Nephron (organoid): ENCODE measurements at regions not wholly inside any gene's neighbourhood (a gene's known extent, or its start where the extent isn't known, plus 50 kb on each side); places are given as distances from the start of the nearest gene placed in this dataset.

ENCODE experiments used
- H3K27ac Mint-ChIP-seq, 3 experiments: 2 replicates each; pipeline ENCODE4 v1.8.0; 2020; ENCODE audit warnings: mixed read lengths in 3 of 3, mild to moderate bottlenecking in 2 of 3, moderate library complexity in 1 of 3
- H3K27me3 Mint-ChIP-seq: 2 replicates; pipeline ENCODE4 v1.8.0; 2021; ENCODE audit warnings: low read depth, mild to moderate bottlenecking, moderate library complexity, mixed read lengths
- H3K36me3 Mint-ChIP-seq: 2 replicates; pipeline ENCODE4 v1.8.0; 2020; ENCODE audit warnings: low read depth, mixed read lengths
- H3K4me1 Mint-ChIP-seq: 2 replicates; pipeline ENCODE4 v1.8.0; 2020; ENCODE audit warnings: mixed read lengths
- H3K4me3 Mint-ChIP-seq, 3 experiments: 2 replicates each; pipeline ENCODE4 v1.8.0; 2020; ENCODE audit warnings: mild to moderate bottlenecking in 3 of 3, mixed read lengths in 3 of 3, moderate library complexity in 2 of 3
- H3K9me3 Mint-ChIP-seq: 2 replicates; pipeline ENCODE4 v1.8.0; 2020; ENCODE audit warnings: mixed read lengths
- TF ChIP-seq, protein P1 (sequence below), 3 experiments: fragments of 200-600 bp; sonication (generic); IDR thresholded peaks; one replicate each; pipeline ENCODE4 v1.5.0; 2021; ENCODE audit warnings: antibody characterized with exemption in 3 of 3; ENCODE audit not compliant: unreplicated experiment in 3 of 3

DNA sequence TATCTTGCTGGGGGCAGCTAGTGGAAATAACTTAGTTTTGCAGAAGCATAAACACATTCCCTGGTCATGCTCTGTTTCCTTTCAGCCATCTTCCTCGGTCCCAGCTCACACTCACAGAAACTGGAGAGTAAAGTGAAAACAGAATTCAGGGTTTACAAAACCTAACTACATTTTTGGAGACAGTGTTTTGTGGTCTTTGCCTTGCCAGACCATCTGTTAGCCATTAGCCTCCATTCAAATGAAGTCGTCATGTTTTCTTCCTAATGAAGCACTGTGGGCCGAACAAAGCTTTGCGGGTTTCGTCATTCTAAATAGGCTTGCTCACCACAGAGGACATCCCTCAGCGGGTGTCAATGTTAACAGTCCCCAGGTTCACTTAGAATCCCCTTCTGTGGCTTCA, 214.6 kb upstream of the TMEM72 start:
- TF ChIP-seq, protein P1, sequence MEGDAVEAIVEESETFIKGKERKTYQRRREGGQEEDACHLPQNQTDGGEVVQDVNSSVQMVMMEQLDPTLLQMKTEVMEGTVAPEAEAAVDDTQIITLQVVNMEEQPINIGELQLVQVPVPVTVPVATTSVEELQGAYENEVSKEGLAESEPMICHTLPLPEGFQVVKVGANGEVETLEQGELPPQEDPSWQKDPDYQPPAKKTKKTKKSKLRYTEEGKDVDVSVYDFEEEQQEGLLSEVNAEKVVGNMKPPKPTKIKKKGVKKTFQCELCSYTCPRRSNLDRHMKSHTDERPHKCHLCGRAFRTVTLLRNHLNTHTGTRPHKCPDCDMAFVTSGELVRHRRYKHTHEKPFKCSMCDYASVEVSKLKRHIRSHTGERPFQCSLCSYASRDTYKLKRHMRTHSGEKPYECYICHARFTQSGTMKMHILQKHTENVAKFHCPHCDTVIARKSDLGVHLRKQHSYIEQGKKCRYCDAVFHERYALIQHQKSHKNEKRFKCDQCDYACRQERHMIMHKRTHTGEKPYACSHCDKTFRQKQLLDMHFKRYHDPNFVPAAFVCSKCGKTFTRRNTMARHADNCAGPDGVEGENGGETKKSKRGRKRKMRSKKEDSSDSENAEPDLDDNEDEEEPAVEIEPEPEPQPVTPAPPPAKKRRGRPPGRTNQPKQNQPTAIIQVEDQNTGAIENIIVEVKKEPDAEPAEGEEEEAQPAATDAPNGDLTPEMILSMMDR (IDR thresholded peaks at IDR 0.05; ENCODE audit: unreplicated experiment in 3 of 3): no peak
- Mint-ChIP-seq H3K9me3 (peaks cover 20% of the 10 kb centered on the region), H3K4me3 (no peak overlapping the region), H3K36me3 (peaks cover 3% of the 10 kb centered on the region), H3K27ac (peak overlapping the region; percentile 94 to 96 (median 95)), H3K4me1 (peaks cover 18% of the 10 kb centered on the region), H3K27me3 (no peaks in the 10 kb centered on the region)

DNA sequence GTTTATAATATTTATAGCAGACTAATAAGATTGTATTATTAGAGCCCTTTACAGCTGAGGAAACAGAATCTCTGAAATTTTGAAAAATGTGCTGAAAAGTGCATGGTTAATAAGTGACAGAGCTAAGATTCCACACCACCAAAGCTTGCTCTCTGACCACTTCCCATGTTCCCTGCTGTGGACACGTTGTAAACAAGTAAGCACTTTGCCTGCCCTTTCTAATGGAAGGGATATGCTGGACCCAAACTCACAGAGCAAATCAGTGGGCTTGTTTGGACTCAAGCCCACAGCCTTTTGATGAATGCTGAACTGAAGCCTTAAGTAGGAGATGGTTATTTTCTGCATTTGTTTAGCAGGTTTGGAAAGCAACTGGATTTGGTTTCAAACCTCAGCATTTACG, 214.0 kb upstream of the TMEM72 start:
- no peak overlapping the region for H3K4me3 Mint-ChIP-seq
- peak overlapping the region; percentile 94 to 96 (median 95) for H3K27ac Mint-ChIP-seq
- H3K36me3 Mint-ChIP-seq: peaks cover 3% of the 10 kb centered on the region
- no peaks in the 10 kb centered on the region for H3K27me3 Mint-ChIP-seq
- TF ChIP-seq, protein P1 (IDR thresholded peaks at IDR 0.05; ENCODE audit: unreplicated experiment in 3 of 3): no peak
- H3K4me1 Mint-ChIP-seq: peaks cover 18% of the 10 kb centered on the region
- peaks cover 21% of the 10 kb centered on the region for H3K9me3 Mint-ChIP-seq

DNA sequence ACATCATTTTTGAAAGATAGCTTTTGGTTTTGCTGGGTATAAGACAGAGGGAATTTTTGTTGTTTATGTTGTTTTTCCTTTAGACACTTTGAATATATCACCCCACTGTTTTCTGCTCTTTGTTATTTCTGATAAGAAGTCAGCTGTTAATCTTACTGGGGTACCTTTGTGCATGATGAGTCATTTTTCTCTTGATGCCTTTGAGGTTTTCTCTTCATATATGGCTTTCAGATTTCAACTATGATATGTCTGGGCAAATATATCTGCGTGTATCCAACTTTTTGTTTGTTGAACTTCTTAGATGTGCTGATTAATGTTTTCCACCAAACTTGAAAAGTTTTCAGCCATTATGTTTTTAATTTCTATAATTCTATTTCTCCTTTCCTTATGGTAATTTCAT, 208.6 kb upstream of the TMEM72 start:
- TF ChIP-seq, protein P1 (IDR thresholded peaks at IDR 0.05; ENCODE audit: unreplicated experiment in 3 of 3): no peak
- H3K36me3 Mint-ChIP-seq: peaks cover 9% of the 10 kb centered on the region
- no peaks in the 10 kb centered on the region for H3K27me3 Mint-ChIP-seq
- no peak overlapping the region for H3K4me3 Mint-ChIP-seq
- no peak overlapping the region for H3K27ac Mint-ChIP-seq
- H3K4me1 Mint-ChIP-seq: peaks cover 7% of the 10 kb centered on the region
- peaks cover 42% of the 10 kb centered on the region for H3K9me3 Mint-ChIP-seq

DNA sequence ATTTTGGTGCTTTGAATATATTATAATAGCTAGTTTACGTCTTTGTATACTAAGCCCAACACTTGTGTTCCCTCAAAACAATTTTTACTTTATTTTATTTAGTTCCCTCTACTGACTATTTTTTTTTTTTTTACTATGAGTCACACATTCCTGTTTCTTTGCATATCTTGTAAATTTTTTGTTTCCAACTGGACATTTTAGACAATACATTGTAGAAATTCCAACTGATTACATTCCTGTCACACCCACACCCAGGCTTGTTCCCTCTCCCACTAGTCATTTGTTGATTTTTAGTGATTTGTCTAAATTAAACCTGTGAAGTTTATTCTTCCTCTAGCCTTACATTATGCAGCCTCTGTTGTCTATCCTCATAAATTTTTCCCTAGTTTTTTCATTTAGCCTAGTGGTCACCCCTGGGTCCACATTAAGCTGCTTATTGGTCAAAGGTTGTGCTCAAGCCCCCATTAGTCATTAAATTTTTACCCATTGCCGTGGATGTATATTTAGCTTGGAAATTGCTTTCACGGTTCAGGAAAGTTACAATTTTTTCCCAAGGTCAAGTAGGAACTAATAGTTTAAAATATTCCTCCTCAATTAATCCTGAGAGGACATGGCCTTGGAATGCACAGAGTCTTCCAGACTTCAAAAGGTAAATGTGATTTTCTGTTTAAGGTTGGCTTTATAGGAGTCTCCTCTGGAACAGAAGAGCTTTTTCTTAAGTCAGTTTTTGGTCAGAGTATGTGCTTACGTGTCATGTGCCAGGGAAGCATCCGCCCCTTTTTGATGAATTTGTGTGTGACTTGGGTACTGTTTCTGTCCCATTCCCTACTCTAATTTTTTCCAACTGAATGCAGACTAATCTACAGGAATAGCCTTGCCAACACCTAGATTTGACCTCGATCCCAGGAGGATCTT, 207.6 kb upstream of the TMEM72 start:
- H3K9me3 Mint-ChIP-seq: peaks cover 42% of the 10 kb centered on the region
- H3K36me3 Mint-ChIP-seq: peaks cover 9% of the 10 kb centered on the region
- H3K27me3 Mint-ChIP-seq: no peaks in the 10 kb centered on the region
- H3K4me3 Mint-ChIP-seq: no peak overlapping the region
- TF ChIP-seq, protein P1 (IDR thresholded peaks at IDR 0.05; ENCODE audit: unreplicated experiment in 3 of 3): no peak
- peaks cover 12% of the 10 kb centered on the region for H3K4me1 Mint-ChIP-seq
- H3K27ac Mint-ChIP-seq: peak overlapping the region in 2 of 3 experiments; percentile 23 to 67

DNA sequence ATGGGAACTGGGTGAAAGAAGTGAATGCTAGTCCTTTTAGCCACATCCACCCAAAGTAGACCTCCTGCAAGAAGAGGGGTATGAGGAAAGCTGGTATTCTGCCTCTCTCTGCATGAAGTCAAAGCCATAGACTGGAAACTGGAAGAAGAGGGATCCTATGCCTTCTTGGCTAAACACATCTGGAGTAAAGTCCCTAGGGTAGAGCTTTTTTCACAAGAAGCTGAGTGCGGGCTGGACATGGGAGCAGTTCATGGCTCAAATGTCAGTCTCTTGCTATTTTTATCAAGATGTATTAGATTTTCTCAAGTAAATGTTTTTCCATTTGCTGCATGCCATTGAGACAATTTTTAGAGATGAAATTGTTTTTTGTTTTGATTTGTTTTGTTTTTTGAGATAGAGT, 206.5 kb upstream of the TMEM72 start:
- Mint-ChIP-seq H3K36me3 (peaks cover 9% of the 10 kb centered on the region), H3K4me1 (peaks cover 18% of the 10 kb centered on the region), H3K4me3 (no peak overlapping the region), H3K9me3 (peaks cover 41% of the 10 kb centered on the region), H3K27ac (no peak overlapping the region), H3K27me3 (no peaks in the 10 kb centered on the region)
- TF ChIP-seq, protein P1 (IDR thresholded peaks at IDR 0.05; ENCODE audit: unreplicated experiment in 3 of 3): no peak

DNA sequence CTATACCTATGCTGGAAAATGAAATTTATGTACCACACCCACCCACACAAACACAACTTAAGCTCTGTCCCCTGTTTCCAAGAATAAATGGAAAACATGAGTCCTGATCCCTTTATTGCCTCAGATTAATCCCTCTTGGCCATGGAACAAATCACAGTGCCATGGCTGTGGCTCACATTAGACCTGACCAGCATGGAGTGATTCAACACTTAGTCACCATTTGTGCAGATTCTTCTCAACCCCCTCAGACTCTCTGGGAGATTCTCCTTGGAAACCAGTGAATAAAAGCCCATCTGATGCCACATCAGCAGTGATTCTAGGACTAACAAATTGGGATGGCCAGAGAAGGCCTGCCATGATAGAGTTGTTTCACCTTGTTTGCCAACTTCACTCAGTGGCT, 204.4 kb upstream of the TMEM72 start:
- Mint-ChIP-seq H3K27me3 (no peaks in the 10 kb centered on the region), H3K9me3 (peaks cover 25% of the 10 kb centered on the region), H3K36me3 (peaks cover 6% of the 10 kb centered on the region), H3K27ac (no peak overlapping the region), H3K4me1 (peaks cover 18% of the 10 kb centered on the region), H3K4me3 (no peak overlapping the region)
- TF ChIP-seq, protein P1 (IDR thresholded peaks at IDR 0.05; ENCODE audit: unreplicated experiment in 3 of 3): no peak
